ENCODE measurements at regions not wholly inside any gene's neighbourhood (a gene's known extent, or its start where the extent isn't known, plus 50 kb on each side); places are given as distances from the start of the nearest gene placed in this dataset.

GRCh38 chr17:79435962-79436361, 174.9 kb downstream of the RBFOX3 start:
- Histone ChIP-seq H3K4me2 (ENCODE audit: low read depth, low read length, poor library complexity, severe bottlenecking) (no peak overlapping the region), H3K9ac (ENCODE audit: low read length) (no peak overlapping the region), H3K27ac (ENCODE audit: low read depth, low read length) (no peak overlapping the region), H3K4me3 (ENCODE audit: insufficient read depth, low read length, poor library complexity, severe bottlenecking) (no peak overlapping the region), H3K27me3 (ENCODE audit: low read length) (no peaks in the 10 kb centered on the region), H3K9me3 (ENCODE audit: insufficient read depth, low read length) (no peaks in the 10 kb centered on the region), H3K79me2 (ENCODE audit: insufficient read depth, low read length) (no peaks in the 10 kb centered on the region), H3K9me2 (replicated peaks; ENCODE audit: insufficient read depth, low read length) (no peaks in the 10 kb centered on the region), H3K36me3 (ENCODE audit: low read length) (no peaks in the 10 kb centered on the region), H2AFZ (ENCODE audit: low read depth, low read length, severe bottlenecking) (no peak overlapping the region), H3F3A (ENCODE audit: insufficient read depth) (no peaks in the 10 kb centered on the region), H4K20me1 (ENCODE audit: low read depth, low read length) (no peaks in the 10 kb centered on the region)
- TF ChIP-seq CTCF (IDR thresholded peaks at IDR 0.05; ENCODE audit: insufficient read depth, low read length, poor library complexity, severe bottlenecking) (no peak), EZH2phosphoT487 (conservative IDR thresholded peaks at IDR 0.05; ENCODE audit: low read length) (no peak)

DNA sequence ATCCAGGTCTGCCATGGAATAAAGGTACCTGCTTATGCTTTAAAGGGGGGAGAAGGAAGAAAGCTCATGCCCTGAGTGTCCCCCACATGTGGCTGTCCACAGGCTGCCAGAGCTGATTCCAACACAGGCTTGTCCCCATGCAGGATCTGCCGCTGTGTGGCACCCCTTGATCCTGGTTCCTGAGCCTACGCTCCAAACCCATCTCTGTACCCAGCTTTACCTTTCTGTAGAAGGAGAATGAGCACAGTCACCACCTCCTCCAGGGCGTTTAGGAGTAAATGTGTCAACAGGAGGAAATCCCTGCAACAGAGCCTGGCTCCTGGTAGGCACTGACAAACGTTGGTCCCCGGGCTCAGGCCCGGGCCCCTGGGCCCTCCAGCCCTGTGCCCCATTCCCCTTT, 175.6 kb downstream of the RBFOX3 start:
- Histone ChIP-seq H3K79me2 (ENCODE audit: insufficient read depth, low read length) (no peaks in the 10 kb centered on the region), H3K27me3 (ENCODE audit: low read length) (no peaks in the 10 kb centered on the region), H3K36me3 (ENCODE audit: low read length) (no peaks in the 10 kb centered on the region), H4K20me1 (ENCODE audit: low read depth, low read length) (no peaks in the 10 kb centered on the region), H3K9me3 (ENCODE audit: insufficient read depth, low read length) (no peaks in the 10 kb centered on the region), H3K27ac (ENCODE audit: low read depth, low read length) (no peak overlapping the region), H3K4me2 (ENCODE audit: low read depth, low read length, poor library complexity, severe bottlenecking) (no peak overlapping the region), H3K4me3 (ENCODE audit: insufficient read depth, low read length, poor library complexity, severe bottlenecking) (no peak overlapping the region), H3F3A (ENCODE audit: insufficient read depth) (no peaks in the 10 kb centered on the region), H3K9ac (ENCODE audit: low read length) (no peak overlapping the region), H2AFZ (ENCODE audit: low read depth, low read length, severe bottlenecking) (no peak overlapping the region), H3K9me2 (replicated peaks; ENCODE audit: insufficient read depth, low read length) (no peaks in the 10 kb centered on the region)
- TF ChIP-seq EZH2phosphoT487 (conservative IDR thresholded peaks at IDR 0.05; ENCODE audit: low read length) (no peak), CTCF (IDR thresholded peaks at IDR 0.05; ENCODE audit: insufficient read depth, low read length, poor library complexity, severe bottlenecking) (no peak)

GRCh38 chr17:79434215-79434614, 176.6 kb downstream of the RBFOX3 start:
- Histone ChIP-seq H3K9ac (ENCODE audit: low read length) (no peak overlapping the region), H2AFZ (ENCODE audit: low read depth, low read length, severe bottlenecking) (no peak overlapping the region), H3K27me3 (ENCODE audit: low read length) (no peaks in the 10 kb centered on the region), H3K9me2 (replicated peaks; ENCODE audit: insufficient read depth, low read length) (no peaks in the 10 kb centered on the region), H3K4me3 (ENCODE audit: insufficient read depth, low read length, poor library complexity, severe bottlenecking) (no peak overlapping the region), H3F3A (ENCODE audit: insufficient read depth) (no peaks in the 10 kb centered on the region), H3K27ac (ENCODE audit: low read depth, low read length) (no peak overlapping the region), H3K4me2 (ENCODE audit: low read depth, low read length, poor library complexity, severe bottlenecking) (no peak overlapping the region), H3K79me2 (ENCODE audit: insufficient read depth, low read length) (no peaks in the 10 kb centered on the region), H4K20me1 (ENCODE audit: low read depth, low read length) (no peaks in the 10 kb centered on the region), H3K9me3 (ENCODE audit: insufficient read depth, low read length) (no peaks in the 10 kb centered on the region), H3K36me3 (ENCODE audit: low read length) (no peaks in the 10 kb centered on the region)
- TF ChIP-seq EZH2phosphoT487 (conservative IDR thresholded peaks at IDR 0.05; ENCODE audit: low read length) = no peak
- TF ChIP-seq CTCF (IDR thresholded peaks at IDR 0.05; ENCODE audit: insufficient read depth, low read length, poor library complexity, severe bottlenecking) = no peak

GRCh38 chr17:79433379-79433778, 177.5 kb downstream of the RBFOX3 start:
- no peak for TF ChIP-seq EZH2phosphoT487 (conservative IDR thresholded peaks at IDR 0.05; ENCODE audit: low read length)
- TF ChIP-seq CTCF (IDR thresholded peaks at IDR 0.05; ENCODE audit: insufficient read depth, low read length, poor library complexity, severe bottlenecking) = no peak
- Histone ChIP-seq H3K27me3 (ENCODE audit: low read length) (no peaks in the 10 kb centered on the region), H3K9ac (ENCODE audit: low read length) (no peak overlapping the region), H3F3A (ENCODE audit: insufficient read depth) (no peaks in the 10 kb centered on the region), H3K4me3 (ENCODE audit: insufficient read depth, low read length, poor library complexity, severe bottlenecking) (no peak overlapping the region), H3K9me2 (replicated peaks; ENCODE audit: insufficient read depth, low read length) (no peaks in the 10 kb centered on the region), H3K4me2 (ENCODE audit: low read depth, low read length, poor library complexity, severe bottlenecking) (no peak overlapping the region), H2AFZ (ENCODE audit: low read depth, low read length, severe bottlenecking) (no peak overlapping the region), H3K36me3 (ENCODE audit: low read length) (no peaks in the 10 kb centered on the region), H3K9me3 (ENCODE audit: insufficient read depth, low read length) (no peaks in the 10 kb centered on the region), H4K20me1 (ENCODE audit: low read depth, low read length) (no peaks in the 10 kb centered on the region), H3K79me2 (ENCODE audit: insufficient read depth, low read length) (no peaks in the 10 kb centered on the region), H3K27ac (ENCODE audit: low read depth, low read length) (no peak overlapping the region)

Measured in SU-DHL-6 (cell line).